GM23338 (cell line): ENCODE measurements at regions not wholly inside any gene's neighbourhood (a gene's known extent, or its start where the extent isn't known, plus 50 kb on each side); places are given as distances from the start of the nearest gene placed in this dataset.

ENCODE experiments used
- ATAC-seq: fragments of 200-7000 bp; cut with Tn5 transposase; 3 replicates; pipeline ENCODE4 v1.9.1; 2020
- DNase-seq: peaks from one replicate; pipeline ENCODE4 v3.0.0-alpha.2; 2015; ENCODE audit warnings: low spot score
- H2AFZ ChIP-seq: fragments of 200-600 bp; sonication (generic); 2 replicates; pipeline ENCODE4 v1.8.0; 2016; ENCODE audit warnings: antibody characterized with exemption, mild to moderate bottlenecking, moderate library complexity
- H3F3A ChIP-seq: fragments of 200-600 bp; sonication (generic); replicated peaks from 2 replicates; pipeline ENCODE4 v1.8.0; 2017; ENCODE audit warnings: antibody characterized with exemption, mixed run types, low read depth
- H3K27ac ChIP-seq: fragments of 200-600 bp; sonication (generic); 2 replicates; pipeline ENCODE4 v1.6.1; 2016; ENCODE audit warnings: low read depth
- H3K27me3 ChIP-seq: fragments of 200-600 bp; sonication (generic); 2 replicates; pipeline ENCODE4 v1.8.0; 2016; ENCODE audit warnings: mild to moderate bottlenecking, mixed run types, moderate library complexity; ENCODE audit not compliant: insufficient read depth
- H3K36me3 ChIP-seq: fragments of 200-600 bp; sonication (generic); 2 replicates; pipeline ENCODE4 v1.8.0; 2016; ENCODE audit warnings: mild to moderate bottlenecking; ENCODE audit not compliant: insufficient read depth
- H3K4me1 ChIP-seq: fragments of 200-600 bp; sonication (generic); 2 replicates; pipeline ENCODE4 v1.8.0; 2016; ENCODE audit warnings: mild to moderate bottlenecking, moderate library complexity; ENCODE audit not compliant: insufficient read depth
- H3K4me2 ChIP-seq: fragments of 200-600 bp; sonication (generic); 2 replicates; pipeline ENCODE4 v1.7.1; 2017; ENCODE audit warnings: mixed run types
- H3K4me3 ChIP-seq: fragments of 200-600 bp; sonication (generic); 2 replicates; pipeline ENCODE4 v1.6.1; 2016; ENCODE audit warnings: mixed run types
- H3K79me2 ChIP-seq: fragments of 200-600 bp; sonication (generic); replicated peaks from 2 replicates; pipeline ENCODE4 v1.8.0; 2017; ENCODE audit warnings: mild to moderate bottlenecking; ENCODE audit not compliant: insufficient read depth
- H3K9me2 ChIP-seq: fragments of 200-600 bp; sonication (generic); 2 replicates; pipeline ENCODE4 v1.8.0; 2017; ENCODE audit not compliant: insufficient read depth
- H4K20me1 ChIP-seq: fragments of 200-600 bp; sonication (generic); replicated peaks from 2 replicates; pipeline ENCODE4 v1.8.0; 2017; ENCODE audit warnings: mild to moderate bottlenecking; ENCODE audit not compliant: insufficient read depth
- H3K27ac Mint-ChIP-seq: 2 replicates; pipeline ENCODE4 v1.8.0; 2020; ENCODE audit warnings: inconsistent platforms, mild to moderate bottlenecking, moderate library complexity, mixed read lengths
- H3K27me3 Mint-ChIP-seq: 3 replicates; pipeline ENCODE4 v1.8.0; 2022; ENCODE audit warnings: low read depth, mild to moderate bottlenecking, moderate library complexity, mixed read lengths, inconsistent platforms; ENCODE audit not compliant: insufficient read depth, poor library complexity
- H3K36me3 Mint-ChIP-seq: 3 replicates; pipeline ENCODE4 v1.8.0; 2021; ENCODE audit warnings: low read depth, mild to moderate bottlenecking, inconsistent platforms, moderate library complexity, mixed read lengths
- H3K4me1 Mint-ChIP-seq: 3 replicates; pipeline ENCODE4 v1.8.0; 2020; ENCODE audit warnings: mild to moderate bottlenecking, inconsistent platforms, mixed read lengths
- H3K4me3 Mint-ChIP-seq: 3 replicates; pipeline ENCODE4 v1.8.0; 2021; ENCODE audit warnings: moderate library complexity, mild to moderate bottlenecking, inconsistent platforms, mixed read lengths
- H3K9me3 Mint-ChIP-seq: 3 replicates; pipeline ENCODE4 v1.8.0; 2020; ENCODE audit warnings: moderate library complexity, mild to moderate bottlenecking, inconsistent platforms, mixed read lengths
- CREB1 ChIP-seq: fragments of 250-450 bp; sonication (Bioruptor Pico); IDR thresholded peaks from 2 replicates; pipeline ENCODE4 v1.5.0; 2020; ENCODE audit warnings: low read depth, mild to moderate bottlenecking, moderate library complexity
- CTCF ChIP-seq, 2 experiments: fragments of 200-600 bp in 1 of 2; sonication (generic) in 1 of 2; conservative IDR thresholded peaks; 2 replicates each; pipeline versions ENCODE4 v1.5.1 to v1.6.1; 2016 to 2017; ENCODE audit warnings: antibody characterized with exemption in 2 of 2, low read depth in 2 of 2, mild to moderate bottlenecking in 2 of 2, moderate library complexity in 1 of 2
- ETS1 ChIP-seq: IDR thresholded peaks from 2 replicates; pipeline ENCODE4 v1.6.1; 2016; ENCODE audit warnings: antibody characterized with exemption
- EZH2 ChIP-seq: fragments of 200-600 bp; sonication (generic); IDR thresholded peaks from one replicate; pipeline ENCODE4 v1.8.0; 2017; ENCODE audit warnings: antibody characterized with exemption, mild to moderate bottlenecking, low read depth; ENCODE audit not compliant: unreplicated experiment
- EZH2phosphoT487 ChIP-seq: fragments of 200-600 bp; sonication (generic); IDR thresholded peaks from one replicate; pipeline ENCODE4 v1.8.1; 2018; ENCODE audit warnings: antibody characterized with exemption; ENCODE audit not compliant: unreplicated experiment
- JUNB ChIP-seq: IDR thresholded peaks from one replicate; pipeline ENCODE4 v1.6.1; 2016; ENCODE audit warnings: antibody characterized with exemption; ENCODE audit not compliant: unreplicated experiment
- NANOG ChIP-seq: IDR thresholded peaks from 2 replicates; pipeline ENCODE4 v1.6.1; 2016; ENCODE audit warnings: antibody characterized with exemption, borderline replicate concordance
- POLR2AphosphoS5 ChIP-seq: IDR thresholded peaks from 2 replicates; pipeline ENCODE4 v1.6.1; 2016; ENCODE audit warnings: antibody characterized with exemption, low read depth
- REST ChIP-seq: IDR thresholded peaks from one replicate; pipeline ENCODE4 v1.6.1; 2018; ENCODE audit warnings: antibody characterized with exemption; ENCODE audit not compliant: unreplicated experiment
- STAT1 ChIP-seq: IDR thresholded peaks from one replicate; pipeline ENCODE4 v1.6.1; 2016; ENCODE audit warnings: antibody characterized with exemption; ENCODE audit not compliant: unreplicated experiment
- ZNF114 ChIP-seq: fragments of 250-450 bp; sonication (Bioruptor Pico); IDR thresholded peaks from 2 replicates; pipeline ENCODE4 v1.5.0; 2020; ENCODE audit warnings: mild to moderate bottlenecking, moderate library complexity
- ZNF331 ChIP-seq: fragments of 250-450 bp; sonication (Bioruptor Pico); IDR thresholded peaks from 2 replicates; pipeline ENCODE4 v1.5.0; 2020; ENCODE audit warnings: low read depth, mild to moderate bottlenecking, moderate library complexity
- ZNF462 ChIP-seq: fragments of 250-450 bp; sonication (Bioruptor Pico); IDR thresholded peaks from 2 replicates; pipeline ENCODE4 v1.5.0; 2020; ENCODE audit warnings: mild to moderate bottlenecking, moderate library complexity

GRCh38 chr4:130393231-130393630 lies 1297.3 kb downstream of the C4orf33 start:
- Histone ChIP-seq H3K4me1 (no peaks in the 10 kb centered on the region), H3K27me3 (no peaks in the 10 kb centered on the region), H3K4me3 (no peak overlapping the region), H3K27ac (no peak overlapping the region; the same call in 1 of the 2 replicates), H3K4me2 (no peak overlapping the region), H3F3A (no peaks in the 10 kb centered on the region), H3K79me2 (no peaks in the 10 kb centered on the region), H3K36me3 (no peaks in the 10 kb centered on the region), H2AFZ (no peak overlapping the region; the same call in 1 of the 2 replicates), H4K20me1 (no peaks in the 10 kb centered on the region), H3K9me2 (no peaks in the 10 kb centered on the region)
- DNase-seq (no peak), ATAC-seq (no peak)
- H3K27me3 Mint-ChIP-seq = no peaks in the 10 kb centered on the region
- no peaks in the 10 kb centered on the region for H3K36me3 Mint-ChIP-seq
- H3K9me3 Mint-ChIP-seq = no peaks in the 10 kb centered on the region
- H3K4me1 Mint-ChIP-seq = no peaks in the 10 kb centered on the region
- no peak overlapping the region for H3K27ac Mint-ChIP-seq
- H3K4me3 Mint-ChIP-seq = no peak overlapping the region
- TF ChIP-seq NANOG = no peak
- no peak for TF ChIP-seq STAT1
- TF ChIP-seq POLR2AphosphoS5 = no peak
- no peak for TF ChIP-seq EZH2phosphoT487
- no peak for TF ChIP-seq REST
- TF ChIP-seq ZNF114 (CRISPR knock-in tag) = no peak
- no peak for TF ChIP-seq JUNB
- no peak for TF ChIP-seq ZNF331 (CRISPR knock-in tag)
- no peak for TF ChIP-seq CREB1 (CRISPR knock-in tag)
- no peak for TF ChIP-seq ZNF462 (CRISPR knock-in tag)
- TF ChIP-seq CTCF (conservative IDR thresholded peaks at IDR 0.05; ENCODE audit: low read depth in 2 of 2) = no peak
- no peak for TF ChIP-seq EZH2
- TF ChIP-seq ETS1 = no peak
